ENCODE measurements at regions not wholly inside any gene's neighbourhood (a gene's known extent, or its start where the extent isn't known, plus 50 kb on each side); places are given as distances from the start of the nearest gene placed in this dataset.

GRCh38 chr9:13810510-13810909 is 503.4 kb downstream of the NFIB start:
- TF ChIP-seq, protein P1, sequence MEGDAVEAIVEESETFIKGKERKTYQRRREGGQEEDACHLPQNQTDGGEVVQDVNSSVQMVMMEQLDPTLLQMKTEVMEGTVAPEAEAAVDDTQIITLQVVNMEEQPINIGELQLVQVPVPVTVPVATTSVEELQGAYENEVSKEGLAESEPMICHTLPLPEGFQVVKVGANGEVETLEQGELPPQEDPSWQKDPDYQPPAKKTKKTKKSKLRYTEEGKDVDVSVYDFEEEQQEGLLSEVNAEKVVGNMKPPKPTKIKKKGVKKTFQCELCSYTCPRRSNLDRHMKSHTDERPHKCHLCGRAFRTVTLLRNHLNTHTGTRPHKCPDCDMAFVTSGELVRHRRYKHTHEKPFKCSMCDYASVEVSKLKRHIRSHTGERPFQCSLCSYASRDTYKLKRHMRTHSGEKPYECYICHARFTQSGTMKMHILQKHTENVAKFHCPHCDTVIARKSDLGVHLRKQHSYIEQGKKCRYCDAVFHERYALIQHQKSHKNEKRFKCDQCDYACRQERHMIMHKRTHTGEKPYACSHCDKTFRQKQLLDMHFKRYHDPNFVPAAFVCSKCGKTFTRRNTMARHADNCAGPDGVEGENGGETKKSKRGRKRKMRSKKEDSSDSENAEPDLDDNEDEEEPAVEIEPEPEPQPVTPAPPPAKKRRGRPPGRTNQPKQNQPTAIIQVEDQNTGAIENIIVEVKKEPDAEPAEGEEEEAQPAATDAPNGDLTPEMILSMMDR (IDR thresholded peaks at IDR 0.05; ENCODE audit: low read depth, low read length) = no peak
- no peak for TF ChIP-seq EZH2phosphoT487 (IDR thresholded peaks at IDR 0.05; ENCODE audit: low read depth)
- Histone ChIP-seq H3K27me3 (ENCODE audit: low read depth, low read length) (no peaks in the 10 kb centered on the region), H3K27ac (ENCODE audit: low read length) (no peak overlapping the region), H3K79me2 (ENCODE audit: low read length) (no peaks in the 10 kb centered on the region), H3K9ac (ENCODE audit: low read length) (no peak overlapping the region), H4K20me1 (ENCODE audit: insufficient read depth, low read length) (no peaks in the 10 kb centered on the region), H3K4me1 (ENCODE audit: low read length) (no peaks in the 10 kb centered on the region), H3K36me3 (replicated peaks; ENCODE audit: low read depth, low read length) (no peaks in the 10 kb centered on the region), H2AFZ (ENCODE audit: low read depth, low read length) (no peak overlapping the region), H3K4me3 (ENCODE audit: low read length) (no peak overlapping the region), H3K9me3 (ENCODE audit: insufficient read depth, low read length) (no peaks in the 10 kb centered on the region), H3K4me2 (ENCODE audit: low read length) (no peak overlapping the region)

GRCh38 chr9:13809401-13809800 is 504.5 kb downstream of the NFIB start:
- no peak overlapping the region for H3K9ac ChIP-seq (ENCODE audit: low read length)
- H4K20me1 ChIP-seq (ENCODE audit: insufficient read depth, low read length) = no peaks in the 10 kb centered on the region
- H3K4me2 ChIP-seq (ENCODE audit: low read length) = no peak overlapping the region
- H3K36me3 ChIP-seq (replicated peaks; ENCODE audit: low read depth, low read length) = no peaks in the 10 kb centered on the region
- no peak overlapping the region for H2AFZ ChIP-seq (ENCODE audit: low read depth, low read length)
- H3K4me3 ChIP-seq (ENCODE audit: low read length) = no peak overlapping the region
- H3K27ac ChIP-seq (ENCODE audit: low read length) = no peak overlapping the region
- no peaks in the 10 kb centered on the region for H3K27me3 ChIP-seq (ENCODE audit: low read depth, low read length)
- no peaks in the 10 kb centered on the region for H3K9me3 ChIP-seq (ENCODE audit: insufficient read depth, low read length)
- no peak for TF ChIP-seq EZH2phosphoT487 (IDR thresholded peaks at IDR 0.05; ENCODE audit: low read depth)
- TF ChIP-seq, protein P1 (IDR thresholded peaks at IDR 0.05; ENCODE audit: low read depth, low read length) = no peak
- H3K79me2 ChIP-seq (ENCODE audit: low read length) = no peaks in the 10 kb centered on the region
- no peaks in the 10 kb centered on the region for H3K4me1 ChIP-seq (ENCODE audit: low read length)

- TF ChIP-seq, protein P1 (IDR thresholded peaks at IDR 0.05; ENCODE audit: low read depth, low read length) = no peak
- no peak for TF ChIP-seq EZH2phosphoT487 (IDR thresholded peaks at IDR 0.05; ENCODE audit: low read depth)
- Histone ChIP-seq H3K27ac (ENCODE audit: low read length) (no peak overlapping the region), H3K4me3 (ENCODE audit: low read length) (no peak overlapping the region), H3K27me3 (ENCODE audit: low read depth, low read length) (no peaks in the 10 kb centered on the region), H3K4me2 (ENCODE audit: low read length) (no peak overlapping the region), H2AFZ (ENCODE audit: low read depth, low read length) (no peak overlapping the region), H3K9me3 (ENCODE audit: insufficient read depth, low read length) (no peaks in the 10 kb centered on the region), H3K36me3 (replicated peaks; ENCODE audit: low read depth, low read length) (no peaks in the 10 kb centered on the region), H3K9ac (ENCODE audit: low read length) (no peak overlapping the region), H3K79me2 (ENCODE audit: low read length) (no peaks in the 10 kb centered on the region), H3K4me1 (ENCODE audit: low read length) (no peaks in the 10 kb centered on the region), H4K20me1 (ENCODE audit: insufficient read depth, low read length) (no peaks in the 10 kb centered on the region)
Observed at GRCh38 chr9:13807118-13807517, 506.8 kb downstream of the NFIB start.

DNA sequence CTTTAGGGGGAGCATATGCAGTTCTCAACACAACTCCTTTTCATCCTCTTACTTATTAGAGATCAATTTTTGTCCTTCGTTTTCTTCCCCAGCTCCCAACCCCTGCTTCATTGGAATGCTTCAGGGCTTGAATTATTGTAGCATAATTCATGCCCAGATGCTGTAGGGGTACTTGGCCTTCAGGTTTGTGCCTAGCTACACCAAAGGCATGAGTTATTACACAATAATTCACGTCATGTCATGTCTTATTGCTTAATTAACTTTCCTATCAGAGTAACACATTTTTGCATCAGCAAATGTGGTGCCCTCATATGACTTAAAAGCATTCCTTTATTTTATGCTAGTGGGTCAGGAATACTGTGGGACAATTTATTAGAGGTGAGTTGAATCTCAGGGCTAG is 507.2 kb downstream of the NFIB start:
- Histone ChIP-seq H2AFZ (ENCODE audit: low read depth, low read length) (no peak overlapping the region), H3K4me1 (ENCODE audit: low read length) (no peaks in the 10 kb centered on the region), H4K20me1 (ENCODE audit: insufficient read depth, low read length) (no peaks in the 10 kb centered on the region), H3K9ac (ENCODE audit: low read length) (no peak overlapping the region), H3K27me3 (ENCODE audit: low read depth, low read length) (no peaks in the 10 kb centered on the region), H3K9me3 (ENCODE audit: insufficient read depth, low read length) (no peaks in the 10 kb centered on the region), H3K27ac (ENCODE audit: low read length) (no peak overlapping the region), H3K4me3 (ENCODE audit: low read length) (no peak overlapping the region), H3K36me3 (replicated peaks; ENCODE audit: low read depth, low read length) (no peaks in the 10 kb centered on the region), H3K79me2 (ENCODE audit: low read length) (no peaks in the 10 kb centered on the region), H3K4me2 (ENCODE audit: low read length) (no peak overlapping the region)
- TF ChIP-seq EZH2phosphoT487 (IDR thresholded peaks at IDR 0.05; ENCODE audit: low read depth) = no peak
- TF ChIP-seq, protein P1 (IDR thresholded peaks at IDR 0.05; ENCODE audit: low read depth, low read length) = no peak

Data from OCI-LY3 (cell line).